Lung (tissue), 11 donors: ENCODE measurements at regions not wholly inside any gene's neighbourhood (a gene's known extent, or its start where the extent isn't known, plus 50 kb on each side); places are given as distances from the start of the nearest gene placed in this dataset.
A peak's percentile ranks its signal among the peaks of the same experiment; 100 is the strongest.
"Not testable (repeated sequence)": the region's sequence is repeated elsewhere in the genome, so short reads cannot be mapped to it uniquely, and the experiment has no call there.

ENCODE experiments used
- ATAC-seq: fragments of 200-7000 bp; cut with Tn5 transposase; one replicate; pipeline ENCODE4 v1.9.1; 2020; ENCODE audit warnings: moderate number of reproducible peaks; ENCODE audit not compliant: insufficient read depth, low FRiP score
- DNase-seq, 3 donors: peaks; one replicate each; pipeline ENCODE4 v3.0.0-alpha.2; 2013 to 2017
- H3K27ac ChIP-seq, 2 donors: one replicate each; pipeline ENCODE4 v1.5.1; 2013; ENCODE audit warnings: mild to moderate bottlenecking in 2 of 2, moderate library complexity in 2 of 2, control low read depth in 1 of 2, inconsistent platforms in 1 of 2, low read depth in 1 of 2, low read length in 1 of 2
- H3K27me3 ChIP-seq, 3 donors: one replicate each; pipeline ENCODE4 v1.5.1; 2013; ENCODE audit warnings: low read length in 2 of 3; ENCODE audit not compliant: control insufficient read depth in 3 of 3, insufficient read depth in 3 of 3
- H3K36me3 ChIP-seq, 4 donors: one replicate each; pipeline ENCODE4 v1.5.1; 2013; ENCODE audit warnings: low read length in 4 of 4, mild to moderate bottlenecking in 1 of 4, moderate library complexity in 1 of 4; ENCODE audit not compliant: control insufficient read depth in 4 of 4, insufficient read depth in 4 of 4
- H3K4me1 ChIP-seq, 5 donors: one replicate each; pipeline ENCODE4 v1.5.1; 2013; ENCODE audit warnings: low read length in 5 of 5, mild to moderate bottlenecking in 2 of 5, moderate library complexity in 1 of 5; ENCODE audit not compliant: control insufficient read depth in 5 of 5, insufficient read depth in 5 of 5
- H3K4me3 ChIP-seq: one replicate; pipeline ENCODE4 v1.5.1; 2013; ENCODE audit warnings: mild to moderate bottlenecking, control low read depth, moderate library complexity
- H3K9ac ChIP-seq, 2 donors: one replicate each; pipeline ENCODE4 v1.5.1; 2013; ENCODE audit warnings: low read length in 2 of 2, control low read depth in 1 of 2; ENCODE audit not compliant: insufficient read depth in 1 of 2
- H3K9me3 ChIP-seq, 4 donors: one replicate each; pipeline ENCODE4 v1.5.1; 2013; ENCODE audit warnings: low read length in 3 of 4, mild to moderate bottlenecking in 1 of 4, moderate library complexity in 1 of 4; ENCODE audit not compliant: control insufficient read depth in 4 of 4, insufficient read depth in 3 of 4
- CTCF ChIP-seq: IDR thresholded peaks from 2 replicates; pipeline ENCODE4 v1.5.1; 2012; ENCODE audit warnings: mild to moderate bottlenecking; ENCODE audit errors: control extremely low read depth, extremely low read depth
- WGBS, 2 donors: extraction: QIAGEN DNeasy Blood & Tissue Kit; methylation state at CpG; one replicate each; pipeline ENCODE4 v1.1.7; 2013; 5-methylcytosine and 5-hydroxymethylcytosine counted together
- donor health status: control.
- donor health status: control.
- donor health status: Bipolar disorder and iron deficiency.
- donor health status: healthy.
- donor health status: DM: yes; HTN: yes; CAD: no.

- no peak overlapping the region for H3K4me3 ChIP-seq
- ATAC-seq (no peak), DNase-seq (no peak)
- H3K27me3 ChIP-seq: no peaks in the 10 kb centered on the region
- H3K9me3 ChIP-seq: peaks cover 0 to 5% (median 0%) of the 10 kb centered on the region in 4 donors
- H3K9ac ChIP-seq: no peak overlapping the region
- H3K36me3 ChIP-seq: no peaks in the 10 kb centered on the region
- H3K27ac ChIP-seq: no peak overlapping the region
- no peak for TF ChIP-seq CTCF
- WGBS, 2 donors: 94 to 96% methylated on average over 11 of the region's 11 CpGs
- H3K4me1 ChIP-seq: no peaks in the 10 kb centered on the region
These were observed 1365.3 kb upstream of the WWC1 start for GRCh38 chr5:166926138-166926537.

- ATAC-seq: not testable (repeated sequence)
These were observed 1364.5 kb upstream of the WWC1 start for GRCh38 chr5:166926806-166927475.

GRCh38 chr5:166936351-166936750 lies 1355.1 kb upstream of the WWC1 start:
- no peak for TF ChIP-seq CTCF
- Histone ChIP-seq H3K9me3 (peaks cover 0 to 6% (median 0%) of the 10 kb centered on the region in 4 donors), H3K9ac (no peak overlapping the region), H3K27me3 (no peaks in the 10 kb centered on the region), H3K36me3 (no peaks in the 10 kb centered on the region), H3K4me1 (no peaks in the 10 kb centered on the region), H3K27ac (no peak overlapping the region), H3K4me3 (no peak overlapping the region)
- 97% methylated on average over 22 of the region's 22 CpGs for WGBS, 2 donors
- no peak for ATAC-seq
- DNase-seq: no peak

More at GRCh38 chr5:166926806-166927475, 1364.5 kb upstream of the WWC1 start:
- not testable (repeated sequence) for H3K9ac ChIP-seq, H3K9me3 ChIP-seq, H3K27me3 ChIP-seq, H3K36me3 ChIP-seq, H3K27ac ChIP-seq, DNase-seq, H3K4me3 ChIP-seq, H3K4me1 ChIP-seq
- WGBS, 2 donors: 94 to 96% methylated on average over 45 to 48 of the region's 48 CpGs

GRCh38 chr5:166938071-166938470 lies 1353.4 kb upstream of the WWC1 start:
- H3K4me1 ChIP-seq: no peaks in the 10 kb centered on the region
- H3K9me3 ChIP-seq: peaks cover 0 to 6% (median 2%) of the 10 kb centered on the region in 4 donors
- ATAC-seq (no peak), DNase-seq (peak in 1 of 3 donors; percentile 20)
- H3K36me3 ChIP-seq: no peaks in the 10 kb centered on the region
- TF ChIP-seq CTCF: no peak
- no peak overlapping the region for H3K9ac ChIP-seq
- no peaks in the 10 kb centered on the region for H3K27me3 ChIP-seq
- H3K4me3 ChIP-seq: no peak overlapping the region
- no peak overlapping the region for H3K27ac ChIP-seq
- 64 to 68% methylated on average over 2 of the region's 2 CpGs for WGBS, 2 donors
